GM18868 (cell line): ENCODE measurements at regions not wholly inside any gene's neighbourhood (a gene's known extent, or its start where the extent isn't known, plus 50 kb on each side); places are given as distances from the start of the nearest gene placed in this dataset.
"Not testable (repeated sequence)": the region's sequence is repeated elsewhere in the genome, so short reads cannot be mapped to it uniquely, and the experiment has no call there.

Source experiments
- ATAC-seq: cut with Tn5 transposase; IDR thresholded peaks from one replicate; pipeline ENCODE4 v1.9.1; 2021; ENCODE audit warnings: mild to moderate bottlenecking, moderate library complexity; ENCODE audit not compliant: unreplicated experiment

- ATAC-seq: no peak
Measured at GRCh38 chr4:120636120-120636630, 286.4 kb downstream of the PRDM5 start.

GRCh38 chr4:120633810-120634209 is 288.7 kb downstream of the PRDM5 start:
- no peak for ATAC-seq

- no peak for ATAC-seq
Measured at GRCh38 chr4:120630427-120630826, 292.1 kb downstream of the PRDM5 start.

GRCh38 chr4:120629546-120630108 is 292.9 kb downstream of the PRDM5 start:
- no peak for ATAC-seq

GRCh38 chr4:120622601-120623000 is 299.9 kb downstream of the PRDM5 start:
- no peak for ATAC-seq

- no peak for ATAC-seq
Measured at GRCh38 chr4:120617171-120617570, 305.4 kb downstream of the PRDM5 start.

GRCh38 chr4:120616041-120616440 is 306.5 kb downstream of the PRDM5 start:
- ATAC-seq: no peak

- ATAC-seq: no peak
Measured at GRCh38 chr4:120613778-120614177, 308.7 kb downstream of the PRDM5 start.

GRCh38 chr4:120611092-120611491 is 311.4 kb downstream of the PRDM5 start:
- no peak for ATAC-seq

GRCh38 chr4:120591038-120591437 is 331.5 kb downstream of the PRDM5 start:
- ATAC-seq: no peak

- no peak for ATAC-seq
Measured at GRCh38 chr4:120589787-120590186, 332.7 kb downstream of the PRDM5 start.

- ATAC-seq: no peak
Measured at GRCh38 chr4:120568731-120569130, 353.8 kb downstream of the PRDM5 start.

- ATAC-seq: no peak
Measured at GRCh38 chr4:120561648-120562047, 360.9 kb downstream of the PRDM5 start.

- no peak for ATAC-seq
Measured at GRCh38 chr4:120557372-120557771, 365.2 kb downstream of the PRDM5 start.

- no peak for ATAC-seq
Measured at GRCh38 chr4:120555058-120555457, 367.5 kb downstream of the PRDM5 start.

GRCh38 chr4:120554086-120554485 is 368.4 kb downstream of the PRDM5 start:
- ATAC-seq: no peak

GRCh38 chr4:120550624-120551220 is 371.8 kb downstream of the PRDM5 start:
- not testable (repeated sequence) for ATAC-seq

GRCh38 chr4:120549011-120549570 is 373.4 kb downstream of the PRDM5 start:
- ATAC-seq: no peak

- ATAC-seq: no peak
Measured at GRCh38 chr4:120545391-120545790, 377.1 kb downstream of the PRDM5 start.

- ATAC-seq: no peak
Measured at GRCh38 chr4:120544838-120545237, 377.7 kb downstream of the PRDM5 start.

GRCh38 chr4:120540625-120541024 is 381.9 kb downstream of the PRDM5 start:
- no peak for ATAC-seq

- ATAC-seq: no peak
Measured at GRCh38 chr4:120536884-120537283, 385.6 kb downstream of the PRDM5 start.
